ENCODE measurements at regions not wholly inside any gene's neighbourhood (a gene's known extent, or its start where the extent isn't known, plus 50 kb on each side); places are given as distances from the start of the nearest gene placed in this dataset.

GRCh38 chr3:150269526-150269925 is 138.6 kb upstream of the TSC22D2 start:
- no peak for TF ChIP-seq REST (IDR thresholded peaks at IDR 0.05; ENCODE audit: insufficient read depth in 1 of 2, low read depth in 2 of 2, low read length in 2 of 2)
- TF ChIP-seq POLR2AphosphoS5 (IDR thresholded peaks at IDR 0.05; ENCODE audit: low read depth, low read length) = no peak
- no peak for TF ChIP-seq TAF1 (IDR thresholded peaks at IDR 0.05; ENCODE audit: borderline replicate concordance, insufficient read depth, low read length)

Measured in PFSK-1 (cell line).